ENCODE measurements at regions not wholly inside any gene's neighbourhood (a gene's known extent, or its start where the extent isn't known, plus 50 kb on each side); places are given as distances from the start of the nearest gene placed in this dataset.
"Not testable (repeated sequence)": the region's sequence is repeated elsewhere in the genome, so short reads cannot be mapped to it uniquely, and the experiment has no call there.

DNA sequence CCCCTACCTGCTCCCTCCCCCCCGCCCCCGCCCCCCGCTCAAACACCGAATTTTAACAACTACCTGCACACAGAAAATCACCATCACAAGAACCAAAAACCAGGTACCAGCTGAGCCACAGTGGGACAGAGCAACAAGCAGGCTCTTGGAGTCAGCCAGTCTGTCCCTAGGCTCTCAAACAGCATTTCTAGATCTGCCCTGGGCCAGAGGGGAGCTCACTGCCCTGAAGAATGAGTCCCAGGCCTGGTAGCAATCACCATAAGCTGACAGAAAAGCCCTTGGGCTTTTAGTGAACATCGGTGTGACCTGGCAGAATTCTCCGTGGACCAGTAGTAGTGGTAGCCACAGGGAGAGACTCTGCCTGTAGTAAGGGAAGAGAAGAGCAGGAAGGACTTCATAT, 58.3 kb downstream of the C11orf87 start:
- no peak for DNase-seq (ENCODE audit: low read depth in 1 of 2, low spot score in 1 of 2)

DNA sequence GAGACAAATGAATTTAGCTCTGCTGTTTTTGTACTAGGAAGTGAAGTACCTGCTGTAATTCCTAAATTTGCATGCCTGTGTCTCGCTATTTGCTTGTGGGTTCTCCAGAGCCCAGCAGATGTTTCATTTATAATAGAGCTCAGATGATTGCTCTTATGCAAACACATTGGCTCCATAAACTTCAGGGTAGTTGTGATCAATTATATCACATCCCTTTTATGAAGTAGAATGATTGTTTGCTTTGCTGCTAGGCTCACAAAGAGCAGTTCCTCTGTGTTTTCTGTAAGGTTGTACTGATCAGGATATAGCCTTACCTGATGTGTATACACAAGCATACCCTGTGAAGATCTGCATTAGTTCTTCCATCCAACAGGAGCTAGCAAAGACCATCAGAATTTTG, 64.1 kb downstream of the C11orf87 start:
- no peak for DNase-seq (ENCODE audit: low read depth in 1 of 2, low spot score in 1 of 2)

DNA sequence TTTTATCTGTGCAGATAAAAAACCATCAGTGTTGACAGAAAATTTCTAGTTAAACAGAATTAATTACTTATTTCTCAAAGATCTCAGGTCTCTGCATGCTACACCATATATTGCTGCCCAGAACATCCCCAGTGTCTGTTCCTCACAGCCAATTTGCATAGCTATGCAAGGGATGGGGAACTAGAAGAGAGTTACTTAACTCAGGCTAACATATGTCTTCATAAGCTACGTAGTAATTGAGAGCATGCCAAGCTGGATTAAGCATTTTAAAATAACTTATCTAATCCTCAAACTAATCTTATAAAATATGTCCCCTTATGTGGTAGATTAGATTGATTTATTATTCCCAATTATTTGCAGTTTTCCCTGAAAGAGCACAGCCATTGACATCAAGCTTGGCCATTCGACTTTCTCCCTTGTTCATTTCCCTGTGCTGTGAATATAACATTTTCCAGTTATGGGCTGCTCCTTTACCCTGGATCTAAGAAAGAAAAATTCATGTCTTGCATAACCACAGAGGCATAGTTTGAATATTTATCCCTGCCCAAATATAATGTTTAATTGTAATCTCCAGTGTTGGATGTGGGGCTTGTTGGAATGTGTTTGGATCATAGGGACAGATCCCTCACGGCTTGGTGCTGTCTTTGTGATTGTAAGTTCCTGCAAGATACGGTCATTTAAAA, 69.1 kb downstream of the C11orf87 start:
- no peak for DNase-seq (ENCODE audit: low read depth in 1 of 2, low spot score in 1 of 2)

DNA sequence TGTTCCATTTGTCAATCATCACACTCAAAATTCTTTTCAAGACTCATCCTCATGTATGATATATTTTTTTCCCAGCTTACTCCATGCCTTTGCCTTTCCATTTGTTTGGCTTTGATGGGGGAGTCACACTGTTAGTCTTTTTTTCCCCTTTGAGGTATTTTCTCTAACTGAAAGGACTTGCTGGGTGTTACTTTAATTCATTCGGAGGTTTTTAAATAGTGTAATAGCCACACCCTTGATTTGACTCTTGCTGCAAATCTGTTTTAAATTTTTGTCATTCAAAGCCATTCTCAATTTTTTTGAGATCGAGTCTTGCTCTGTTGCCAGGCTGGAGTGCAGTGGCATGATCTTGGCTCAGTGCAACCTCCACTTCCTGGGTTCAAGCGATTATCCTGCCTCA, 84.1 kb downstream of the C11orf87 start:
- DNase-seq (ENCODE audit: low read depth in 1 of 2, low spot score in 1 of 2) = no peak

DNA sequence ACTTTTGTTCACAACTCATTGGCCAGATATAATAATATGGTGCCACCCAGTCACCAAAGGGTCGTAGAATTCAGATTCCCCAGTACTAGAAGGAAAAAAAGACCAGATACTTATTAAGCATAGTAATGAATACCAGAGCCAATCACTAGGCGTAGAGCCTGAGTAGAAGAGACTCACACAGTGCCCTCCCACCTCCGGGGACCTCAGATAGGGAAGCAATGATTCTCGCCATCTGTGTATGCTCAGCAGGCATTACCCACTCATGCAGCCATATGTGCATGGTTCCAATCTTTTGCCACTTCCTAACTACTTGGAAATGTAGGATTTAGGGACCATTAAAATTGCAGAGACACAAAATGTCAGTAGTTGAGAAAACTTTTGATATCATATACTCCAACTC, 85.3 kb downstream of the C11orf87 start:
- DNase-seq (ENCODE audit: low read depth in 1 of 2, low spot score in 1 of 2) = no peak

DNA sequence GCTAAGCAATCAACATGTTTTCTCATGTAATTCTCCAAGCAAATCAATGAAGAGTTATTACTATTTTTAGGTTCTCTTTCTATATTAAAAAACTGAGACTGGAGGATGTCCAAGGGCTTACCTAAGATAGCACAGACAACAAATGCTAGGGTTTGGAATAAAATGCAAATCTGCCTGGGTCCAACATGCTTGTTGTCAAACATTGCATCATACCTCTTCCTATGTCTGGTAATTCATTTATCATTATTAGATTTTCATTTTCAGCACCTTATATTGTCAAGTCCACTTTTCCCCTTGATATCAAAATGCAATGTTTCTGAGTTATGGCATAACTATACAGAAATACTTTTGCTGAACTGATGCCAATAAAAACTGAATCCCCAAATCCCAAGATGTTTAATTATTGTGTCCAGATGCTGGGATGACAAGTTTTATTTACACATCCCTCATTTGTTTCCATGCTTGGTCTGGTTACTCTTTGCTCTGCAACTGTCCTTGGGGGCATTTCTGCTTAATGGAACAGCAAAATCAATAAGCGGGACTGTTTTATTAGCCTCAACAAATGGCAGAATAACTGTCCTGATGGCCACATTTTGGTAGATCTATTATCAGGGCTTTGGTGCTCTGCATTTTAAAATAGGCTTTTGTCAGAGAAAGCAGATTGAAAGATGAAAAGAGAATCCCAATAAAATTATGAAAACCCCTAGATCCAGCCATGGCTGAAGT, 86.0 kb downstream of the C11orf87 start:
- DNase-seq (ENCODE audit: low read depth in 1 of 2, low spot score in 1 of 2) = no peak

DNA sequence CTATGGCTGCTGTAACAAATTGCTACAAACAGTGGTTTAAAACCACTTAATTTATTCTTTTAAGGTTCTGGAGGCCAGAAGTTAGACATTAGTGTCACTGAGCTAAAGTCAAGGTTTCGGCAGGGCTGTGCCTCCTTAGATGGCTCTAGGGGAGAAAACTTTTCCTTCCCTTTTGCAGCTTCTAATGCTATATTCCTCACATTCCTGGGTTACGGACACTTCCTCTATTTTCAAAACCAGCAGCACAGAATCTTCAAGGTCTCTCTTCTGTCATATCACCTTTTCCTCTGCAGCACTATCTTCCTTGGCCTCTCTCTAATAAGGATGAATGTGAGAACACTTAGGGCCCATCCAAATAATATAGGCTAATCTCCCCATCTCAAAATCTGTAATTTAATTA, 87.0 kb downstream of the C11orf87 start:
- no peak for DNase-seq (ENCODE audit: low read depth in 1 of 2, low spot score in 1 of 2)

DNA sequence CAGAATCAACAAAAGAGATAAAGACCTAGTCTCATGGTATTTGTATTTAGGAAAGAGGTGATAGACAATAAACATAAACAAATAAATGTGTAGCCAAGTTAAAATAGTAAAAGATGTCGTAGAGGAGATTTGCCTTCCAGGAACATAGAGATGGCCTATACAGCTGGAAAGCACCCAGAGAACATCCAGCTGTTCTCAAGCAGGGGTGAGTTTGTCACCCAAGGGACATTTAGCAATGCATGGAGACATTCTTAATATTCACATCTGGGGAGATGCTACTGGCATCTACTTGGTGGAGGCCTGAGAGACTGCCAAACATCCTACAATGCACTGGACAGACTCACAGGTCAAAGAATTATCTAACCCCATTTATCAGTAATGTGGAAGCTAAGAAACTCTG, 88.3 kb downstream of the C11orf87 start:
- DNase-seq (ENCODE audit: low read depth in 1 of 2, low spot score in 1 of 2) = no peak

DNA sequence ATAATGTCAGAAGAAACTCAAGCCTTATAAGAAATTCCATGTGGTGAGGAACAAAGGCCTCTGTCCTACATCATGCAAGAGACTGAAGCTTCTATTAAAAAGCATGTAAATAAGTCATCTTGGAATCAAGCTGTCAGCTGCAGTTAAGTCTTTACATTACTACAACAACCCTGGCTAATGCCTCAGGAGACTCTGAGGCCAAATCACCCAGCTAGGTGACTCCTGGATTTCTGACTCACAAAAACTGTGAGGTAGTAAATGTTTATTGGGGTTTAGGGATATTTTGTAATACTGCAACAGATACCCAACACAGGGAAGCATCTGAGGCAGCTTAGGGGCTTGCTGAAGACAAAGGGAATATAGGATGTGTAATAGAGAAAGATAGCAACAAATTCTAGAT, 89.6 kb downstream of the C11orf87 start:
- no peak for DNase-seq (ENCODE audit: low read depth in 1 of 2, low spot score in 1 of 2)

DNA sequence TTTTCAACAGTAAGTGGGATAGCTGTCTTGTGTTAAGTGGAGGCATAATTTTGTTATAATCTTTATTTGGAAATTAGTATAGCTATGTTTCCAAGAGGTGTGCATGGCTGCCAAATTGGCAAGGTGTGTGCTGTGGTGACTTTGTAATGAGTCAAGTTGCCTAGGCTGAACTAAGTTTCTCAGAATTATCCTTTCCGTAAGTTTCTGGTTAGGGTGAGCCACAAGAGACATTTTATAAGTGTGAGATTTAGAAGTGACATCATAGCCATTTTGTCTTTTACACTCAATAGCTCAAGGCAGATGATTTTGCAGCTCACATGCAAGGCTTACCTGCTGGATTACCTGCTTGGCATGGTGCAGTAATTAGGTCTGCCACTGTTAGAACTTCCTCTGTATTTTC, 90.3 kb downstream of the C11orf87 start:
- no peak for DNase-seq (ENCODE audit: low read depth in 1 of 2, low spot score in 1 of 2)

DNA sequence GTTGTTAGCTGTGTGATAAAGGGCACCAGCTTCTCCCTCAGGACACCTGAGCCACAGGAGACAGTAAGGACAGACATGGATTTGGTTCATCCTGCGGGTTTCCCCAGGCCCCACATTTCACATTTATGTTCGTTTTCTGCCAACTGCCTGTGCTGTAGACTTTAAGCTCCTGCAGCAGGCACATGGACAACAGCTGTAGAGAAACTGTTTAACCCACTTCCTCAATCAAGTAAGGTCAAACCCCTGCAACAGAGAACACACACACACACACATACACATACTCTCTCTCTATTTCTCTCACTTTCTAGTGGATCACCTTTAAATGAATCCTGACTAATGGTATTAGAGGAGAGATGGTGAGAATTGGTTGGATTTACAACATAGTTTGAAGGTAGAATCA, 90.7 kb downstream of the C11orf87 start:
- no peak for DNase-seq (ENCODE audit: low read depth in 1 of 2, low spot score in 1 of 2)

DNA sequence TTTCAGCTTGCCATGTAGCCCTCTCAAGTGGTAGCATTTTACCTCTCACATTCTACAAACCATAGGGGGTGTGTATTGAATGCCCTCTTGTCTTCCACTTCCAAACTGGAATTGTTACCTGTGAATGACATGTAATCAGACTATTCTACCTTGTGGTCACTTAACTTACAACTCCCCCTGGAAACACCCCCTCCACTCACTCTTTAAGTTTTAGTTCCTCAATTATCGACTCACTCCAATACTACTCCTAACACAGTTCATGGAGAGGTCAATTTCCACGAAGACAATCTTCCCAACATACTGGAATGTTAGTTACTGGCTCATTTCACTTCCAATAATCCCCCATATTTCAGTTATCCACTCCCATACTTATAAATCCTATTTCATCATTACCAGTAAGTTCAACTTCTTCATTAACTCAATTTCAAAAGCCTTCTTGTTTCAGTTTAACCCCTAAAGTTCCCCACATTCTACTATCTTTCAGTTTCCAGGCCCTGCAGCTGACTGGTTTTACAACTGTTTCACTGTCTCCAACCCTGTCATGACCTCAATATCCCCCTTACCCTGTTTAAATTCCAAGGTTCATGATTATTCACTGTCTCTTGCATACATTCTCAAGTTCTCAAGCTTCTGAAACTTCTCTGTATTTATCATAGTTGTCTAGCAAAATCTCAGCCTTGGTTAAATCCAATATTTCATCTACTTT, 92.5 kb downstream of the C11orf87 start:
- DNase-seq (ENCODE audit: low read depth in 1 of 2, low spot score in 1 of 2) = no peak

DNA sequence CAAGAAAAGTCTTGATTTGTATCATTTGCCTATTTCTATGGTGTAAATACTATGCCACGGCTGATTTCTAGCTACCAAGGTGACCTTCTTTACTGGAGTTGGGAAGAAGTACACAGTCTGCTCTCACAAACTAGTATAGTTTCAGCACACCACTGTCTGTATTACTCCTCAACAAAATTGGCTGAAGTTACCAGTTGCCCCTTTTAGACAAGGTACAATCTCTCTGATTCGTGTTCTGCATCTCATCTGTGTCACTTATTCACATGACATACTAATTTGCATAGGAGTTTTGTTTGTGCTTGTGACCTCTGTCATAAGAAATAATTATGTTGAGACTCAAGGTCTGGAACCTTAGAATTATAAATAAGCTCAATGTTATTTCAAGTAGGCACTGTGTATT, 97.3 kb downstream of the C11orf87 start:
- no peak for DNase-seq (ENCODE audit: low read depth in 1 of 2, low spot score in 1 of 2)

DNA sequence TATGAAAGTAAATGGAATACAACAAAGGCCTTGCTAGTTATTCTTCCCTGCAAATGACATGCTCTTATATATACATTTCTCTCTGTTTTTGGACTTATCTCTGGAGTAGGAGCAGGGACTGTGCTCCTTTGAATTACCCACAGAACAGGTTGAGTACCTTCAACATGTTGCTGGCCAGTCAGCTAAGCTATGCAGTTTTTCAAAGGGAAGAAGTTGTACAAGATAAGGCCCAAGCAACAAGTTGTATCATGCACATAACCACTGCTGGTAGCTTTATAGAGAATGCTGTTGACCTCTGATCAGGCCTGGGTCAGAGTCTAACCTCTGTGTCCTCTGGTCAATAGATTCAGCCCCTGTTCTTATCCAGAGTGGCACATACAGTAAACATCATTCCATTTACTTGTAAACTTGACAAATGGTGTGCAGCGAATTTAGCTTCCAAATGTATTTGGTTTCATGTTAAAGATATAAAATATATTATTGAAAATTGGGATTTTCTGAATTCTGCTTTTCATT, 99.6 kb downstream of the C11orf87 start:
- DNase-seq (ENCODE audit: low read depth in 1 of 2, low spot score in 1 of 2) = no peak

DNA sequence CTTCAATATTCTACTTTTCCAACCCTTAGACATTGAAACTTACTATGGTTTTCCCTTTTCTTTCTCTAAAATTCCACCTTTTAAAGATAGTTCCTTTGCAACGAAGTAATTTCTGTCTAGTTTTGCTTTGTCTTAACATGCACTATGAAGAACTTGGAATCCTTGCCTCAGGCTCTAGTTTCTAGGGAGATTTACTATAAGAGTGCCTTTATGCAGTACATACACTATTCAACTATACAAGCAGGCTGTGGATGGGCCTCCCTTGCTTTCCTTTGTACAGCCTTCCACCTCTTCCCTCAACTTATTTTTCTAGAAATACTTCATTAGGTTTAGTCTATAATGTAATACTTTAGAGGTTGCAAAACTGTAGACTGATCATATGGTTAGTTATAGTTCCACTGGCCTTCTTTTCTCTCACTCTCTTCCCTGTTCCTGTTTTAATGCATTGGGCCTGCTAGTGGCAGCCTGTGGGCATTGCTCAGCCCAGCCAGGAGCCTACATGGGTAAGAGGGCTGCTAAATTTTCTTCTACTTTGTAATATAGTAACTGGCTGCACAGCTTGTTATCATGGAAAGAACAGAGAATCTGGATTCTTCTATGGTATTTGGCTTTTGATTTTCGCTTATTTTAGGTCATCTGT, 100.2 kb downstream of the C11orf87 start:
- no peak for DNase-seq (ENCODE audit: low read depth in 1 of 2, low spot score in 1 of 2)

DNA sequence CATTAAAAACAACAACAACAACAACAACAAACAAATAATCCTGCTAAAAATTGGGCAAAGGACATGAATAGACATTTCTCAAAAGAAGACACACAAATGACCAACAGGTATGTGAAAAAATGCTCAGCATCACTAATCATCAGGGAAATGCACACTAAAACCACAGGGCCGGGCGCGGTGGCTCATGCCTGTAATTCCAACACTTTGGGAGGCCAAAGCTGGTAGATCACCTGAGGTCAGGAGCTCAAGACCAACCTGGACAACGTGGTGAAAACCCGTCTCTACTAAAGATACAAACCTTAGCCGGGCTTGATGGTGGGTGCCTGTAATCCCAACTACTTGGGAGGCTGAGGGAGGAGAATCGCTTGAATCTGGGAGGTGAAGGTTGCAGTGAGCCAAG, 103.6 kb downstream of the C11orf87 start:
- not testable (repeated sequence) for DNase-seq (ENCODE audit: low read depth in 1 of 2, low spot score in 1 of 2)

DNA sequence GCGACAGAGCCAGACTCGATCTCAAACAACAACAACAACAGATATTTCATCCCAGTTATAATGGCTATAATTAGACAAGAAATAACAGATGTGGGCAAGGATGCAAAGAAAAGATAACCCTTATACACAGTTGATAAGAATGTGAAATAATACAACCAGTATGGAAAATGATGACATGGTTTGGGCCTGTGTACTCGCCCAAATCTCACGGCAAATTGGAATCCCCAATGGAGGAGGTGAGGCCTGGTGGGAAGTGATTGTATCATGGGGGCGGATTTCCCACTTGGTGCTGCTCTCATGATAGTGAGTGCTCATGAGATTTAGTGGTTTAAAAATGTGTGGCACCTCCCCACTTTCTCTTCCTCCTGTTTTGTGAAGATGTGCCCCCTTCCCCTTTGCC, 104.1 kb downstream of the C11orf87 start:
- DNase-seq (ENCODE audit: low read depth in 1 of 2, low spot score in 1 of 2) = no peak

DNA sequence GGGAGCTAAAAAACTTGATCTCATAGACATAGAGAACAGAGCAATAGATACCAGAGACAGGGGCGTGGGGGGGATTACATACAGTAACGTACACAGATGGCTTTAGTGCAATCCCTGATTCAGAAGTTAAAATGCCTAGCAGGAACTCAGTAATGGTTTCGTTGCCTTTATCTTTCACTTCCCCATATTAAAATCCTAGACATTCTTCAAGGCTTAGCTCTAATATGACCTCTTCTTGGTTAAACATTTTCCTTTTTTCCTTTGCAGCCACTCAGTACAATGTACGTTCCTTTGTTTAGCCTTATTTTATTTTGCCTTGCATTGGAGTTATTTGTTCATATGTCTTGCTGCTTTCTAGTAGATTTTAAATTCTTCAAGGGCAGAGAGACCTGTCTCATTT, 104.9 kb downstream of the C11orf87 start:
- no peak for DNase-seq (ENCODE audit: low read depth in 1 of 2, low spot score in 1 of 2)

DNA sequence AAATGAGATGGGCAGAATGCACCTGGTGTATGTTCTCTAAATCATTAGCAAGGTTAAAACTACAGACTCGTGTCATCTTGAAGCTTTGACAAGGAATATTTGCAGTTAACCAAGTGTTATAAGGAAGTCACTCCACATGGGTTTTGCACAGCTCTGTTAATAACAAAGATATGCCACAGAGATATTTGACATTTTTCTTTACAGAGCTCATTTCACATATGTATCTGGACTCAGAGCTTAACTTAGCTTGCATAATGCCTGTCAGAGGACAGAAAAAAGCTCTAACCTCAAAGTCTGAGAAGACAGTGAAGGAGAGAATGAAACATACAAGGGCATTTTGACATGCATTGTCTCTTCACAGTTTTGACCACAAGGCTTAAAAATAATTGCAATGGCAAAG, 105.5 kb downstream of the C11orf87 start:
- no peak for DNase-seq (ENCODE audit: low read depth in 1 of 2, low spot score in 1 of 2)

DNA sequence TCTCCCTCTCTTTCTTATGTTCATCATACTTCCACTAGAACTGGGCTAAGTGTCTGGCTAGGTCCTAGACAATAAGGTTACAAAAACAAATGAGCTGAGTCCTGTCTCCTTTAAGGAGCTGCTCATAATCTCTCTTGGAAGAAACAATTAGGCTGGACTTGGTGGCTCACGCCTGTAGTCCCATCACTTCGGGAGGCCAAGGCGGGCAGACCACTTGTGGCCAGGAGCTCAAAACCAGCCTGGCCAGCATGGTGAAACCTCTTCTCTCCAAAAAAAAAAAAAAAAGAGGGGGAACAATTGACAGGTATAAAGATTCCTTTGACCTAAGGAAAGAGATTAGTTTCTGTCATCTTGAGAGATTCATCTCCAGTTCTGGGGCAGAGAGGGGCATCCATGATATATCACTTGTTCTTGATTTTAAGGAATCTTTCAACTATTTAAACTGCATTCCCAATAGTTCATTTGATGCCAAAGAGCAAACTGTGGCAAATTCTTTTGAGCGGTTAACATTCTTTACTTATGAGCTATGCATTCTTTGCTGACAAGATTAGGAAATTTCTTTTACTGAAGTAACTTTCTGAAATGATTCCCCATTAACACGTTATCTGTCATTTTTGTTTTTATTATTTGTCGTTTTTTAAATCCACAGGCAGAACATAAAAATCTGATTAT, 125.5 kb downstream of the C11orf87 start:
- DNase-seq (ENCODE audit: low read depth in 1 of 2, low spot score in 1 of 2) = no peak

DNA sequence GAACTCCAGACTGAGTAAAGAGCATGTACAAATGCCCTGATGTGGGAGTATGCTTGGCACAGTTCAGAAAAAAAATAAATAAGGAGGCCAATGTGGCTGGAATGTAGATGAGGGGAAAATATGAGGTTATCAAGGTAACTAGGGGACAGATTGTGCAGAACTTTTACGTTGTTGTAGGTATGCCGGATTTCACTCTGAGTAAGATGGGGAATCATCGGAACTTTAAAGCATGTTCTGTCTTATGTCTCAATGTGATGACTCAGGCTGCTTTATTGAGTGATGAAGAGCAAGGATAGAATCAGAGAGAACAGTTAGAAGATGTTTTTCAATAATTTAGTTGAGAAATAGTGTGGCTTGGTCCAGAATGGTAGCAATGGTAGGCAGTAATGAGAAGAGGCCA, 130.4 kb downstream of the C11orf87 start:
- DNase-seq (ENCODE audit: low read depth in 1 of 2, low spot score in 1 of 2) = no peak

Measured in activated CD4-positive, alpha-beta T cell treated with anti-CD3 and anti-CD28 coated beads, Interleukin-2, amount 50 U/mL, for 24 hours (primary cell).